ENCODE measurements at regions not wholly inside any gene's neighbourhood (a gene's known extent, or its start where the extent isn't known, plus 50 kb on each side); places are given as distances from the start of the nearest gene placed in this dataset.
A peak's percentile ranks its signal among the peaks of the same experiment; 100 is the strongest.

GRCh38 chr5:164224236-164224635 is 718.8 kb downstream of the MAT2B start:
- Histone ChIP-seq H3K27ac (no peak overlapping the region), H3K4me1 (no peaks in the 10 kb centered on the region), H3K36me3 (replicated peaks in 1 of 2; ENCODE audit: insufficient read depth in 1 of 2, low read depth in 2 of 2) (no peaks in the 10 kb centered on the region), H3K9me3 (no peaks in the 10 kb centered on the region), H3K27me3 (no peaks in the 10 kb centered on the region), H3K4me3 (no peak overlapping the region)
- no peak for DNase-seq
- intact Hi-C loops (cut with DNase I), result no loop called here
- TF ChIP-seq POLR2A (IDR thresholded peaks at IDR 0.05), result no peak
- no peak for TF ChIP-seq CTCF (IDR thresholded peaks at IDR 0.05)
- WGBS, 2 donors, result 74 to 80% methylated on average over 2 of the region's 2 CpGs
- no peak for ATAC-seq

- TF ChIP-seq CTCF (IDR thresholded peaks at IDR 0.05), result no peak
- TF ChIP-seq POLR2A (IDR thresholded peaks at IDR 0.05), result no peak
- DNase-seq (no peak), ATAC-seq (no peak)
- Histone ChIP-seq H3K27ac (no peak overlapping the region), H3K27me3 (no peaks in the 10 kb centered on the region), H3K4me3 (no peak overlapping the region), H3K4me1 (no peaks in the 10 kb centered on the region), H3K9me3 (no peaks in the 10 kb centered on the region), H3K36me3 (replicated peaks in 1 of 2; ENCODE audit: insufficient read depth in 1 of 2, low read depth in 2 of 2) (no peaks in the 10 kb centered on the region)
- 72 to 90% methylated on average over 2 of the region's 2 CpGs for WGBS, 2 donors
- intact Hi-C loops (cut with DNase I), result no loop called here
Measured at GRCh38 chr5:164224772-164225171, 719.4 kb downstream of the MAT2B start.

GRCh38 chr5:164230341-164230740 is 724.9 kb downstream of the MAT2B start:
- Histone ChIP-seq H3K4me1 (peaks cover 11% of the 10 kb centered on the region), H3K36me3 (replicated peaks in 1 of 2; ENCODE audit: insufficient read depth in 1 of 2, low read depth in 2 of 2) (no peaks in the 10 kb centered on the region), H3K27ac (no peak overlapping the region), H3K4me3 (no peak overlapping the region), H3K27me3 (no peaks in the 10 kb centered on the region), H3K9me3 (no peaks in the 10 kb centered on the region)
- TF ChIP-seq CTCF (IDR thresholded peaks at IDR 0.05), result no peak
- no peak for TF ChIP-seq POLR2A (IDR thresholded peaks at IDR 0.05)
- ATAC-seq (no peak), DNase-seq (no peak)
- WGBS, 2 donors, result 92 to 95% methylated on average over 1 of the region's 1 CpG
- intact Hi-C loops (cut with DNase I), result no loop called here

GRCh38 chr5:164233791-164234190 is 728.4 kb downstream of the MAT2B start:
- Histone ChIP-seq H3K27ac (peak overlapping the region in 1 of 4 donors; percentile 26), H3K27me3 (no peaks in the 10 kb centered on the region), H3K4me3 (no peak overlapping the region), H3K36me3 (replicated peaks in 1 of 2; ENCODE audit: insufficient read depth in 1 of 2, low read depth in 2 of 2) (no peaks in the 10 kb centered on the region), H3K4me1 (peaks cover 11% of the 10 kb centered on the region), H3K9me3 (no peaks in the 10 kb centered on the region)
- intact Hi-C loops (cut with DNase I), result no loop called here
- ATAC-seq (peak; percentile 86), DNase-seq (no peak)
- no peak for TF ChIP-seq POLR2A (IDR thresholded peaks at IDR 0.05)
- TF ChIP-seq CTCF (IDR thresholded peaks at IDR 0.05), result no peak
- 5% methylated on average over 2 of the region's 2 CpGs for WGBS, 2 donors

- peak overlapping the region in 1 of 4 donors; percentile 26 for H3K27ac ChIP-seq
- peaks cover 11% of the 10 kb centered on the region for H3K4me1 ChIP-seq
- no peak overlapping the region for H3K4me3 ChIP-seq
- intact Hi-C loops (cut with DNase I), result no loop called here
- no peaks in the 10 kb centered on the region for H3K36me3 ChIP-seq (replicated peaks in 1 of 2; ENCODE audit: insufficient read depth in 1 of 2, low read depth in 2 of 2)
- H3K27me3 ChIP-seq, result no peaks in the 10 kb centered on the region
- TF ChIP-seq CTCF (IDR thresholded peaks at IDR 0.05) (no peak), POLR2A (IDR thresholded peaks at IDR 0.05) (no peak)
- no peak for DNase-seq
- ATAC-seq, result no peak
- no peaks in the 10 kb centered on the region for H3K9me3 ChIP-seq
Measured at GRCh38 chr5:164234321-164234720, 728.9 kb downstream of the MAT2B start.
